ENCODE measurements at regions not wholly inside any gene's neighbourhood (a gene's known extent, or its start where the extent isn't known, plus 50 kb on each side); places are given as distances from the start of the nearest gene placed in this dataset.

GRCh38 chr4:14168919-14169318, 541.4 kb upstream of the BOD1L1 start:
- Histone ChIP-seq H3K4me2 (ENCODE audit: insufficient read depth in 1 of 2, low read depth in 2 of 2, low read length in 2 of 2) (no peak overlapping the region), H3K4me1 (replicated peaks in 1 of 4; ENCODE audit: control insufficient read depth in 3 of 4, insufficient read depth in 4 of 4, low read length in 3 of 4) (peaks cover 0 to 6% (median 0%) of the 10 kb centered on the region in 4 experiments; a peak in 2 of 7 replicates), H3K36me3 (ENCODE audit: control insufficient read depth in 2 of 4, insufficient read depth in 4 of 4, low read length in 3 of 4) (no peaks in the 10 kb centered on the region), H3K79me2 (ENCODE audit: control insufficient read depth in 1 of 2, insufficient read depth in 2 of 2, low read length in 2 of 2) (no peaks in the 10 kb centered on the region), H3K23me2 (ENCODE audit: low read depth, low read length) (no peaks in the 10 kb centered on the region), H2AFZ (ENCODE audit: low read length) (no peak overlapping the region), H3K9ac (replicated peaks in 1 of 4; ENCODE audit: extremely low read depth in 1 of 4, low read depth in 3 of 4, low read length in 3 of 4) (no peak overlapping the region), H3K79me1 (ENCODE audit: low read depth, low read length) (no peaks in the 10 kb centered on the region), H4K20me1 (replicated peaks in 1 of 2; ENCODE audit: control insufficient read depth in 1 of 2, insufficient read depth in 2 of 2, low read length in 2 of 2) (no peaks in the 10 kb centered on the region), H4K5ac (ENCODE audit: insufficient read length, low read depth, low read length) (no peak overlapping the region), H2BK5ac (ENCODE audit: low read depth, low read length) (peak overlapping the region; percentile 85; the same call in 1 of the 2 replicates), H3K14ac (ENCODE audit: insufficient read length) (no peak overlapping the region), H3K4me3 (ENCODE audit: extremely low read depth in 1 of 4, insufficient read depth in 2 of 4, low read depth in 3 of 4, low read length in 4 of 4) (no peak overlapping the region), H2AK5ac (ENCODE audit: low read depth, low read length) (no peak overlapping the region), H3K27me3 (replicated peaks in 1 of 4; ENCODE audit: control insufficient read depth in 3 of 4, extremely low read depth in 1 of 4, insufficient read depth in 3 of 4, low read length in 3 of 4) (no peaks in the 10 kb centered on the region), H3K56ac (replicated peaks; ENCODE audit: insufficient read length, low read depth, low read length) (no peak overlapping the region), H4K8ac (ENCODE audit: extremely low read depth, insufficient read depth, low read length) (no peak overlapping the region), H3K18ac (ENCODE audit: extremely low read depth, low read length) (no peak overlapping the region), H3K9me3 (ENCODE audit: insufficient read depth in 2 of 2, low read depth in 1 of 2, low read length in 1 of 2) (no peaks in the 10 kb centered on the region), H3K27ac (ENCODE audit: low read depth, low read length) (no peak overlapping the region), H3K4ac (replicated peaks; ENCODE audit: insufficient read length, low read depth, low read length) (no peak overlapping the region), H2BK120ac (replicated peaks; ENCODE audit: low read depth, low read length) (no peak overlapping the region), H2BK15ac (ENCODE audit: low read length) (no peak overlapping the region), H2BK12ac (ENCODE audit: low read depth, low read length) (peak overlapping the region; percentile 41; the same call in 1 of the 2 replicates), H4K91ac (replicated peaks; ENCODE audit: insufficient read length, low read length) (peak overlapping the region; percentile 38), H3K23ac (ENCODE audit: insufficient read length) (no peak overlapping the region), H2BK20ac (ENCODE audit: low read length) (peak overlapping the region; percentile 89; the same call in 1 of the 2 replicates)
- DNase-seq (ENCODE audit: low read depth in 1 of 2, low spot score in 2 of 2) (no peak), FAIRE-seq (no peak)
- POLR2A ChIA-PET (ENCODE audit: partially characterized antibody), result no interaction called here
- 94% methylated on average over 5 of the region's 5 CpGs; no CpG with 5 or more reads in 1 of the 2 experiments for WGBS, 2 experiments (ENCODE audit: extremely low coverage in 1 of 2, insufficient coverage in 1 of 2, insufficient read length in 1 of 2, insufficient replicate concordance in 2 of 2, low coverage in 1 of 2, low lambda C conversion rate in 2 of 2, missing lambda C conversion rate in 1 of 2)
- CTCF ChIA-PET (ENCODE audit: partially characterized antibody), result interaction anchor here (0.7 to 1.5 kb wide), 2 partner anchors 9 to 555 kb away, joined by 3 to 4 read pairs; no protein-coding TSS in a partner anchor
- TF ChIP-seq SIN3A (conservative IDR thresholded peaks at IDR 0.05 in 1 of 2, IDR thresholded peaks at IDR 0.05 in 1 of 2; ENCODE audit: low read depth in 1 of 2, low read length in 2 of 2), result no peak
- no peak for TF ChIP-seq MAX (IDR thresholded peaks at IDR 0.05)
- no peak for TF ChIP-seq CTBP2 (IDR thresholded peaks at IDR 0.05; ENCODE audit: borderline replicate concordance, insufficient read depth, insufficient read length, low read length)
- TF ChIP-seq FOSL1 (IDR thresholded peaks at IDR 0.05; ENCODE audit: insufficient read depth, low read depth, low read length), result no peak
- no peak for TF ChIP-seq RNF2 (IDR thresholded peaks at IDR 0.05; ENCODE audit: borderline replicate concordance, low read depth, low read length, missing control alignments, poor library complexity, severe bottlenecking)
- no peak for TF ChIP-seq BRCA1 (IDR thresholded peaks at IDR 0.05; ENCODE audit: low read depth, low read length)
- no peak for TF ChIP-seq KDM5A (IDR thresholded peaks at IDR 0.05; ENCODE audit: low read length)
- no peak for TF ChIP-seq NANOG (IDR thresholded peaks at IDR 0.05; ENCODE audit: insufficient read depth, low read depth, low read length, poor library complexity, severe bottlenecking)
- TF ChIP-seq RAD21 (IDR thresholded peaks at IDR 0.05 in 1 of 2, conservative IDR thresholded peaks at IDR 0.05 in 1 of 2; ENCODE audit: low read depth in 2 of 2, low read length in 2 of 2), result no peak
- no peak for TF ChIP-seq SAP30 (IDR thresholded peaks at IDR 0.05; ENCODE audit: insufficient read depth, insufficient replicate concordance, low read length)
- no peak for TF ChIP-seq SP2 (IDR thresholded peaks at IDR 0.05; ENCODE audit: low read length)
- no peak for TF ChIP-seq CHD1 (IDR thresholded peaks at IDR 0.05; ENCODE audit: low read depth, low read length)
- no peak for TF ChIP-seq RBBP5 (IDR thresholded peaks at IDR 0.05; ENCODE audit: borderline replicate concordance, low read depth, low read length)

Measured in H1 (cell line).